Tibial nerve (tissue), 3 donors: ENCODE measurements at regions not wholly inside any gene's neighbourhood (a gene's known extent, or its start where the extent isn't known, plus 50 kb on each side); places are given as distances from the start of the nearest gene placed in this dataset.

Experiments
- CTCF ChIP-seq, 5 experiments: fragments of 200-600 bp in 3 of 5; fragments of 450-650 bp in 2 of 5; sonication (generic) in 3 of 5; IDR thresholded peaks; one replicate each; pipeline ENCODE4 v1.5.1; 2016 to 2019; ENCODE audit warnings: antibody characterized with exemption in 5 of 5, mild to moderate bottlenecking in 3 of 5, moderate library complexity in 2 of 5
- POLR2A ChIP-seq, 2 donors: fragments of 450-650 bp; IDR thresholded peaks; one replicate each; pipeline ENCODE4 v1.6.1; 2017; ENCODE audit warnings: antibody characterized with exemption in 2 of 2, mild to moderate bottlenecking in 2 of 2, moderate library complexity in 2 of 2

DNA sequence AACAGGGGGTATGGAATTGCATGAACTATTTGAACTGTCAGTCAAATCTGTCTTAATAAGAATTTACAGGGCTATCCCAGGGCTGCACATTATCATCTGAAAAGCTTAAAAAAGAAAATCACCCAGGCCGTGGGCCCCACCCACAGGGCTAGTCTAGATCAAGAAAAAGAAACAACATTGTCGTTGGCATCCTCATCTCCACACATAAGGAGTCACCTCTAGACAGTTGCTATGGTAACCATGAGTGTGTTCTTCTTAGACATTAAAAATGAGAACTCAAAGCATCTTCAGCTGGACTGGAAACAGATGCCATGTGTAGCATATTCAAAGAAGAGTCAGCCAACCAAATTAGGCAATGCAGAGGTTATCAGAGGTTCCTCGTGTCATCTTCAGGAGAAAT, 72.3 kb upstream of the CPO start:
- TF ChIP-seq CTCF (IDR thresholded peaks at IDR 0.05) = no peak
- TF ChIP-seq POLR2A (IDR thresholded peaks at IDR 0.05) = no peak
